ENCODE measurements at regions not wholly inside any gene's neighbourhood (a gene's known extent, or its start where the extent isn't known, plus 50 kb on each side); places are given as distances from the start of the nearest gene placed in this dataset.

GRCh38 chr13:74662905-74663304, 528.7 kb upstream of the KLF12 start:
- DNase-seq = peak; percentile 25
- intact Hi-C loops (cut with DNase I) = no loop called here
- ATAC-seq = peak in 1 of 2 donors; percentile 82

DNA sequence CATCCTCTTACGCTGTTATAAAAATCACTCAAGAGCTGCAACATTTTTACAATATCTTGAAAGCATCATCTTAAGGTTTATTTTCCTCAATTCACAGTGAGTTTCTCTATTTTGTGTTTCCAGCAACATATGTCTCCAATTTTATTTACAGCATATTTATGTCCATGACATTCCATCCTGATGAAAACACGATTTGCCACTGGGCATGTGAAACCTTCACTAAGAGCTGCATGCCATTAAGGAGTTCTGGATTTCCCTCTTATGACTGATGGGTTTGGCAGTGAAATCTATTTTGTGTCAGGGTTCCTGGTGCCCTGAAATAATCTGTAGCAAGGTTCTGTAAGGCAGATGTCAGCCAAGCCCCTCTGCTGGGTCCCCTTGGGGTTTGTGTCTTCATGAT, 527.6 kb upstream of the KLF12 start:
- ATAC-seq = peak in 1 of 2 donors; percentile 23
- no peak for DNase-seq
- intact Hi-C loops (cut with DNase I) = no loop called here

- ATAC-seq = no peak
- DNase-seq = no peak
- intact Hi-C loops (cut with DNase I) = no loop called here
Observed at GRCh38 chr13:74657765-74658164, 523.6 kb upstream of the KLF12 start.

DNA sequence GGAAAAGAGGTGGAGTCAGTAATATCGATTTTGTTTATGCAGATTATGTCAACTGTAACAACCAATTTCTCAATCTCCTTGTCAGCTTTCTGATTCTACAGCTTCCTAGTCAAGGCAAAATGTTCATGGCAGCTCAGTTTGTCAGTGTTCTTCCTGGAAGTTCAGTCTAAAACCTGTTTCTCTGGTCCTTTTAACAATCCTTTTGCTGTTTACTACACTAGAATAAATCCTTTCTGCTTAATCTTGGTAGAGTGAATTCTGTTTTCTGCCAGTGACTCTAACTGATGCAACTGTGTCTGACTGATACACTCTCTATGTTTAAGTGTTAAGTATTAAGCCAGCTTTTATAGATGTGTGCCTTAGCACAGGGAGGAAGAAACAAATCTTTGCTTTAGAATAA, 516.9 kb upstream of the KLF12 start:
- intact Hi-C loops (cut with DNase I) = no loop called here
- DNase-seq = no peak
- no peak for ATAC-seq

- DNase-seq = no peak
- peak in 1 of 2 donors; percentile 44 for ATAC-seq
- intact Hi-C loops (cut with DNase I) = no loop called here
Observed at GRCh38 chr13:74647991-74648390, 513.8 kb upstream of the KLF12 start.

GRCh38 chr13:74647211-74647610, 513.0 kb upstream of the KLF12 start:
- intact Hi-C loops (cut with DNase I) = no loop called here
- ATAC-seq (no peak), DNase-seq (no peak)

GRCh38 chr13:74646091-74646490, 511.9 kb upstream of the KLF12 start:
- DNase-seq (no peak), ATAC-seq (no peak)
- intact Hi-C loops (cut with DNase I) = no loop called here

DNA sequence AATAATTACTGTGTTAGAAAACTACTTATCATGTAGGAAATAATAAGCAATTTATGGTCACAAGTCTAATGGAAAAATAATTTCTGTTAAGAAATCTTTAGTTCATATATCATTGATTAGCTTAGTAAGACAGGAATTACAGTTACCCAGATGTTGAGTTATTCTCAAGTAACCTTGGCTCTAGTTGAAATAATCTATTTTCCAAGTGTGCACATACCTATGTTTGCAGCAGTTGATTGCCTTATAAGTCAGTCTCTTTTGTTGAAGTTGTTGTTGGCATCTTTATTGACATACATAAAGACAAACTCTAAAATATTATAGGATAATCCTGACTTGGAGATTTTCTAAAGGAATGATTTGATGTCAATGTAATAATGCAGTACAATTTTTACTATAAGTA, 511.4 kb upstream of the KLF12 start:
- no peak for ATAC-seq
- intact Hi-C loops (cut with DNase I) = no loop called here

DNA sequence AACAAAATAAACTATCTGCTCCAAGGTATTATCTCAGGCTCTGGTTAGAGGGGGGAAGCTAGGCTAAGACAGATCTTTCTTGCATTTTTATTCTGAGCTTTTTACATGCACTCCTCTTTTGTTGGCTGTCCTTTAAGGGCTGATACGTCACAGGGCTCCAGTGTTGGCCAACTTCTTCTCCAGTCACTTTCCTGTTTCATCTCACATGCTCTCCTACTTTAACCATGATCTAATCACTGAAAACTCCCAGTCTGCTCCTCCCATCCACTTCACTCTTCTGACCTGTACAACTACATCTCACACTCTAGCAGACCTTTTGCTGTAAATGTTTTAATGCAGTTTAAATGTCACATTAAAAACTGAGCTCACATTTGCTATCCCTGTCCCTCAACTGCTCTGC, 510.0 kb upstream of the KLF12 start:
- ATAC-seq = peak; percentile 34 to 82
- no peak for DNase-seq
- intact Hi-C loops (cut with DNase I) = no loop called here

More for the DNA sequence above, 511.4 kb upstream of the KLF12 start:
- no peak for DNase-seq

- ATAC-seq = no peak
- intact Hi-C loops (cut with DNase I) = no loop called here
- no peak for DNase-seq
Observed at GRCh38 chr13:74641586-74641985, 507.4 kb upstream of the KLF12 start.

DNA sequence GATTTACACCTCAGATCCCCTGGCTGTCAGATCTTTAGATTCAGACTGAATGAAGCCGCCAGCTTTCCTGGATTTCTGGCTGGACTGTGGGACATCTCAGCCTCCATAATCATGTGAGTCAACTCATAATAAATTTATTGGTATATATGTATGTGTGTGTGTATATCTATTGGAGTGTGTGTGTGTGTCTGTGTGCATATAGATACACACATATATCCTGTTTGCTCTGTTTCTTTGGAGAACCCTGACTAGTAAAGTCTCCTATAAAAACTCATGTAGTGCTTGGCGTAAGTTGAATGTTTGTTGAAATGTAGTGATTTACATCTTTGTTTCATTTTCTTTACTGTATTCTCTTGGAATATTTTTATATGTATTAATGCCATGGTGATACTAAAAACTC, 499.5 kb upstream of the KLF12 start:
- DNase-seq (no peak), ATAC-seq (no peak)
- intact Hi-C loops (cut with DNase I) = no loop called here

DNA sequence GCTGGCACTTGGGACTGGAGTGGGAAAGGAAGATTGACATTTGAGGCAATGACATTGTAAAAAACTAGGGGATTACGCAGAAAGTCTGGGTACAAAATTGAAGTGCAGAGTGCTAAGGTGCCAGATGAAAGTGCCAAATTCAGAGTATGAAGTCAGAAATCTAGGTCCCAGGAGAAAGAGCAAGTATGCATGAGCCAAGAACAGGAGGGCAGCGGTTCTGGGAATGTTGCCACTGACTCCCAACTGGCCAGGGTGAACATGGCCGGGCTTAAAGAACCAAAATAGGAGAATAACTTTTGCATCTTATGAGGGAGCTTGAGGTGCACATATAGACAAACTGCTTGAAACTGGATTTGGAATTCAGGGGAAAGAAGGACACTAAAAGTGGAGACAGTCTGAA, 495.8 kb upstream of the KLF12 start:
- DNase-seq (no peak), ATAC-seq (peak in 1 of 2 donors; percentile 74)
- intact Hi-C loops (cut with DNase I) = no loop called here

DNA sequence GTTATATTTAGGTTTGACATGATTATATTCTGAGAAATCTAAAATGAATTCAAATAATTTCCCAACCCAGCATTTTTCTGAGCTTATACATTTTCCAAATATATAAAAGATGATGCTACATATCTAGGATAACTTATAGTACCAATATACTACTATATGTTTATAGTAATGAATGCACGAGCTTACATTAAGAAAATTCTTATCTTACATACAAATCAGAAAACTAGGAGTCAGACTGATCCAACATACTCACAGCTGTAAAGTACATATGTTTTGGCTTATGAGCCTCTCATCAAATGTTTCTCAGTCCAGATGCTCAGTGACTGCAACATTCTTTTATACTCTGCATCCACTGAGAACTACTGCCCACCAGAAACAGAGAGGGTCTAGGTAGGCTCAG, 491.3 kb upstream of the KLF12 start:
- no peak for DNase-seq
- no peak for ATAC-seq
- intact Hi-C loops (cut with DNase I) = no loop called here

DNA sequence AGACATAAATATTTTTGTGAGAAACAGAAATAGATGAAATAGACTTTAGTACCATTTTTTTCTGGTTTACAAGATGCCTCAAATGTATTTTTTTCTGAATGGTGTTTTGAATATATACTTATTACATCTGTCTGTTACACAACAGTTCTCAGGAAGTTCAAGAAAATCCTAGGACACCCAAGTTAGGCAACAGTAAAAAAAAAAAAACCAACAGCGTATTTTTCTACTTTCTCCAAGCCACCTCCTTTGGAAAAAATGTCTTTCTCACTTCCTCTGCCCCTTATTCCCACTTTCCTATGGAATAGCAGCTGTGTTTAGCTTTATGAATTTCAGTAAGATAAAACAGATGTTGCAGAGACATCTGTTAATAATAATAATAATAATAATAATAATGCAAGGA, 489.6 kb upstream of the KLF12 start:
- ATAC-seq = no peak
- DNase-seq = no peak
- intact Hi-C loops (cut with DNase I) = no loop called here

DNA sequence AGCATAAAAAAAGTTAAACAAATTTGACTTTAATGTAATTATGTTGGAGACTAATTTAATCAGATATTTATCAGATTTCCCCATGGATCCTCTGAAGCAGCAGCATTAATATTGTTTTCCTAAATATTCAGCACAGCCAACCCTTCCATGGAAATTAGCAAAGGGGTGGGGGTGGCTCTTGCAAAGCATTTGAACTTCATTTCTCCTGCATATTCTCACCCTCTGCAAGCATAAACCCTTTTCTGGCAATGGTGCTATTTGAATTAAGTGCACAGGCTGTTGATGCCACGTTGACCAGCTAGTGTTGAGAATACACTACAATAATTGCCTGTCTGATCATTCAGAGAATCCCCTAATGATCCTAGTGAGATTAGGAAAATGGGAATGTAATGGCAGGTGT, 488.1 kb upstream of the KLF12 start:
- ATAC-seq (no peak), DNase-seq (no peak)
- intact Hi-C loops (cut with DNase I) = no loop called here

GRCh38 chr13:74620711-74621110, 486.5 kb upstream of the KLF12 start:
- DNase-seq = no peak
- no peak for ATAC-seq
- intact Hi-C loops (cut with DNase I) = no loop called here

GRCh38 chr13:74620308-74620707, 486.1 kb upstream of the KLF12 start:
- ATAC-seq (no peak), DNase-seq (no peak)
- intact Hi-C loops (cut with DNase I) = no loop called here

DNA sequence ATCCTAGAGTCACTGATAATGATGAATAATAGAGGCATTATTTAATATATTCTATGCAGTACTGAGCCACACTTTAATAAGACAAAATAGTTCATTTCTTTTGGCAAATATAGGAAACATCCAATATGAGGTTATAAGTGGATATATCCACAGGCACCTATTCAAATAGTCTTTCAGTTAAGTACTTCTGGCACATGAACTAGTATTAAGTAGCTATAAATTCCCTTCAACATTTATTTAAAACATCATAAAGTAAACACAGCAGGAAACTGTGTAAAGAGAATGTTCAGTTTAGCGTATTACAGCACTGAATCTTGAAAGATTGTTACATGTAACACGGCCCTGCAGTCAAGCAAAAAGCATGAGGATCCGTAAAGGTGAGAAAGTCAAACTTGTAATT, 463.3 kb upstream of the KLF12 start:
- no peak for ATAC-seq
- intact Hi-C loops (cut with DNase I) = no loop called here

GRCh38 chr13:74596691-74597090, 462.5 kb upstream of the KLF12 start:
- ATAC-seq (no peak), DNase-seq (no peak)
- intact Hi-C loops (cut with DNase I) = no loop called here

More for the DNA sequence above, 463.3 kb upstream of the KLF12 start:
- DNase-seq = no peak

DNA sequence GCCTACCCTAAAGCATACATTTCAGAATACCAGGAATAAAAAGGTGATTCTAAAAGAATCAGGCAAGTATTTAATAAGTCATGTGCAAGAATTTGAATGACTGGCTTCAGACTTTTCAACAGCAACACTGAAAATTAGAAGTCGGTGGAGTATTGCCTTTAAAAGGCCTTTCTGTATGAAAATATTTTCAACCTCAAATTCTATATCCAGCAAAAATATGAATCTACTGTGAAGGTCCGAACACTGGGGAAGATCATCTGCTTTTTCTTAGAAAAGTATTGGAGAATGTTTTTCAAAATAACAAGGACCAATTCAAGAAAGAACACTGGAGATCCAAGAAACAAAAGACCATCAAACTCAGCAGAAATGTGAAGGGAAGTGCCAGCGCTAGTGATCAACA, 459.5 kb upstream of the KLF12 start:
- ATAC-seq = no peak
- DNase-seq = no peak
- intact Hi-C loops (cut with DNase I) = no loop called here

DNA sequence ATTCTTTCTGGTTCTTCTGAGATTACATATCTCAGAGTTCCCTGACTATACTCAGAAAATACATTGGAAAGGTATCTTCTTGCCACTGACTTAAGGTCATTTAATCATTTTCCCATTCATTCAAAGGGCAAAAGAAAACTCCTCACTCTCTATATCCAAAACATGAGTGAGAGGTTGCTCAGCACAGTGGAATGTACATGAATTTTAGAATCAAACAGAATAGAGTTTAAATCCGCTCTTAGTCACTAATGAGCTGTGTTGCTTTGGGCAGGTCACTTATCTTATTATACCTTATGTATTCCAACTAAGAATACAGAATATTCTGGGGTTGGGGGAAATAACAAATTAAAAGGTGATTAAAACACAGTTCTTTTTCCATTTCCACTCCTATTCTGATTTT, 452.6 kb upstream of the KLF12 start:
- ATAC-seq (no peak), DNase-seq (no peak)
- intact Hi-C loops (cut with DNase I) = no loop called here

GRCh38 chr13:74576420-74576819, 442.2 kb upstream of the KLF12 start:
- no peak for DNase-seq
- intact Hi-C loops (cut with DNase I) = no loop called here
- ATAC-seq = no peak
